Fibroblast of lung (primary cell): ENCODE measurements at regions not wholly inside any gene's neighbourhood (a gene's known extent, or its start where the extent isn't known, plus 50 kb on each side); places are given as distances from the start of the nearest gene placed in this dataset.

Experiments
- EZH2 ChIP-seq: IDR thresholded peaks from 2 replicates; pipeline ENCODE4 v1.5.1; 2012; ENCODE audit warnings: low read length, control low read depth, mild to moderate bottlenecking; ENCODE audit errors: missing control alignments
- TF ChIP-seq, protein P1 (sequence below), 2 donors: IDR thresholded peaks in 1 of 2; conservative IDR thresholded peaks in 1 of 2; 1 replicate in 1 of 2; 2 replicates in 1 of 2; pipeline ENCODE4 v1.5.1; 2011 to 2012; ENCODE audit warnings: low read length in 2 of 2, control low read depth in 1 of 2, inconsistent platforms in 1 of 2, low read depth in 1 of 2, mild to moderate bottlenecking in 1 of 2

DNA sequence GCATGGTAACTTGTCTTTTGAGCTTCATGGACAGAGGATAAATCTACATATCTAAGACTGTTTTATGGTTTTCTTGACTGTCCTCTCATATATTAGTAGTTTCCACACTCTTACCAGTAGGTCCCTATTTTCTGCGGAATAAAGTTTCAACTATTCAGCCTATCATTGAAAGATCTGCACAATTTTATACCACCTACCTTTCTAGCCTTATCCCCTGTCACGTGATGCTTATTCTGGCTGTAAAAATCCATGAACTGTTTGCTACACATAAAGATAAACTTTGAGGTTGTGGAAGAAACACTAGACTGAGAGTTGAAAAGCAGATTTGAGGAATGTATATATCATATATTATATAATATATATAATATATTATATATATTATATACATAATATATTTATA lies 423.8 kb downstream of the TENT5A start:
- TF ChIP-seq, protein P1, sequence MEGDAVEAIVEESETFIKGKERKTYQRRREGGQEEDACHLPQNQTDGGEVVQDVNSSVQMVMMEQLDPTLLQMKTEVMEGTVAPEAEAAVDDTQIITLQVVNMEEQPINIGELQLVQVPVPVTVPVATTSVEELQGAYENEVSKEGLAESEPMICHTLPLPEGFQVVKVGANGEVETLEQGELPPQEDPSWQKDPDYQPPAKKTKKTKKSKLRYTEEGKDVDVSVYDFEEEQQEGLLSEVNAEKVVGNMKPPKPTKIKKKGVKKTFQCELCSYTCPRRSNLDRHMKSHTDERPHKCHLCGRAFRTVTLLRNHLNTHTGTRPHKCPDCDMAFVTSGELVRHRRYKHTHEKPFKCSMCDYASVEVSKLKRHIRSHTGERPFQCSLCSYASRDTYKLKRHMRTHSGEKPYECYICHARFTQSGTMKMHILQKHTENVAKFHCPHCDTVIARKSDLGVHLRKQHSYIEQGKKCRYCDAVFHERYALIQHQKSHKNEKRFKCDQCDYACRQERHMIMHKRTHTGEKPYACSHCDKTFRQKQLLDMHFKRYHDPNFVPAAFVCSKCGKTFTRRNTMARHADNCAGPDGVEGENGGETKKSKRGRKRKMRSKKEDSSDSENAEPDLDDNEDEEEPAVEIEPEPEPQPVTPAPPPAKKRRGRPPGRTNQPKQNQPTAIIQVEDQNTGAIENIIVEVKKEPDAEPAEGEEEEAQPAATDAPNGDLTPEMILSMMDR (conservative IDR thresholded peaks at IDR 0.05 in 1 of 2, IDR thresholded peaks at IDR 0.05 in 1 of 2; ENCODE audit: low read depth in 1 of 2, low read length in 2 of 2) = no peak
- no peak for TF ChIP-seq EZH2
